ENCODE measurements at regions not wholly inside any gene's neighbourhood (a gene's known extent, or its start where the extent isn't known, plus 50 kb on each side); places are given as distances from the start of the nearest gene placed in this dataset.

- Histone ChIP-seq H3K4me1 (ENCODE audit: insufficient read depth, low read length) (no peaks in the 10 kb centered on the region), H2AFZ (ENCODE audit: low read depth, low read length) (no peak overlapping the region)
Measured at GRCh38 chr18:1350931-1351450, 446.3 kb downstream of the ADCYAP1 start.

GRCh38 chr18:1353025-1353424, 448.4 kb downstream of the ADCYAP1 start:
- Histone ChIP-seq H3K4me2 (ENCODE audit: insufficient read depth, low read length) (no peak overlapping the region), H3K4me3 (ENCODE audit: low read depth in 1 of 2, low read length in 2 of 2) (no peak overlapping the region), H3K4me1 (ENCODE audit: insufficient read depth, low read length) (no peaks in the 10 kb centered on the region), H3K27me3 (ENCODE audit: insufficient read depth, low read length, poor library complexity) (no peaks in the 10 kb centered on the region), H4K20me1 (ENCODE audit: insufficient read depth, low read length) (no peaks in the 10 kb centered on the region), H3K79me2 (ENCODE audit: insufficient read depth, low read length) (no peaks in the 10 kb centered on the region), H2AFZ (ENCODE audit: low read depth, low read length) (no peak overlapping the region), H3K9me3 (ENCODE audit: insufficient read depth, low read length, severe bottlenecking) (no peaks in the 10 kb centered on the region), H3K9ac (ENCODE audit: low read depth, low read length) (no peak overlapping the region), H3K36me3 (ENCODE audit: insufficient read depth, low read length) (no peaks in the 10 kb centered on the region), H3K27ac (ENCODE audit: low read length) (no peak overlapping the region)
- ATAC-seq (ENCODE audit: insufficient read depth, low read depth): no peak
- no peak for DNase-seq
- no peak for TF ChIP-seq CTCF (IDR thresholded peaks at IDR 0.05; ENCODE audit: borderline replicate concordance, extremely low read depth, low read length, poor library complexity, severe bottlenecking)
- no peak for TF ChIP-seq EZH2 (IDR thresholded peaks at IDR 0.05; ENCODE audit: borderline replicate concordance, low read depth, low read length, severe bottlenecking)

More at GRCh38 chr18:1350931-1351450, 446.3 kb downstream of the ADCYAP1 start:
- H4K20me1 ChIP-seq (ENCODE audit: insufficient read depth, low read length): no peaks in the 10 kb centered on the region
- H3K79me2 ChIP-seq (ENCODE audit: insufficient read depth, low read length): no peaks in the 10 kb centered on the region
- H3K9me3 ChIP-seq (ENCODE audit: insufficient read depth, low read length, severe bottlenecking): no peaks in the 10 kb centered on the region
- H3K4me2 ChIP-seq (ENCODE audit: insufficient read depth, low read length): no peak overlapping the region
- ATAC-seq (ENCODE audit: insufficient read depth, low read depth) (no peak), DNase-seq (no peak)
- TF ChIP-seq EZH2 (IDR thresholded peaks at IDR 0.05; ENCODE audit: borderline replicate concordance, low read depth, low read length, severe bottlenecking) (no peak), CTCF (IDR thresholded peaks at IDR 0.05; ENCODE audit: borderline replicate concordance, extremely low read depth, low read length, poor library complexity, severe bottlenecking) (no peak)
- no peaks in the 10 kb centered on the region for H3K27me3 ChIP-seq (ENCODE audit: insufficient read depth, low read length, poor library complexity)
- H3K27ac ChIP-seq (ENCODE audit: low read length): no peak overlapping the region
- H3K36me3 ChIP-seq (ENCODE audit: insufficient read depth, low read length): no peaks in the 10 kb centered on the region
- no peak overlapping the region for H3K9ac ChIP-seq (ENCODE audit: low read depth, low read length)
- H3K4me3 ChIP-seq (ENCODE audit: low read depth in 1 of 2, low read length in 2 of 2): no peak overlapping the region

GRCh38 chr18:1357724-1358123, 453.1 kb downstream of the ADCYAP1 start:
- Histone ChIP-seq H3K9me3 (ENCODE audit: insufficient read depth, low read length, severe bottlenecking) (no peaks in the 10 kb centered on the region), H3K4me2 (ENCODE audit: insufficient read depth, low read length) (no peak overlapping the region), H2AFZ (ENCODE audit: low read depth, low read length) (no peak overlapping the region), H3K9ac (ENCODE audit: low read depth, low read length) (no peak overlapping the region), H3K4me3 (ENCODE audit: low read depth in 1 of 2, low read length in 2 of 2) (no peak overlapping the region), H4K20me1 (ENCODE audit: insufficient read depth, low read length) (no peaks in the 10 kb centered on the region), H3K79me2 (ENCODE audit: insufficient read depth, low read length) (no peaks in the 10 kb centered on the region), H3K27me3 (ENCODE audit: insufficient read depth, low read length, poor library complexity) (no peaks in the 10 kb centered on the region), H3K27ac (ENCODE audit: low read length) (no peak overlapping the region), H3K4me1 (ENCODE audit: insufficient read depth, low read length) (no peaks in the 10 kb centered on the region), H3K36me3 (ENCODE audit: insufficient read depth, low read length) (no peaks in the 10 kb centered on the region)
- no peak for ATAC-seq (ENCODE audit: insufficient read depth, low read depth)
- TF ChIP-seq EZH2 (IDR thresholded peaks at IDR 0.05; ENCODE audit: borderline replicate concordance, low read depth, low read length, severe bottlenecking) (no peak), CTCF (IDR thresholded peaks at IDR 0.05; ENCODE audit: borderline replicate concordance, extremely low read depth, low read length, poor library complexity, severe bottlenecking) (no peak)
- DNase-seq: no peak

GRCh38 chr18:1361936-1362335, 457.3 kb downstream of the ADCYAP1 start:
- Histone ChIP-seq H3K9ac (ENCODE audit: low read depth, low read length) (no peak overlapping the region), H3K9me3 (ENCODE audit: insufficient read depth, low read length, severe bottlenecking) (no peaks in the 10 kb centered on the region), H4K20me1 (ENCODE audit: insufficient read depth, low read length) (no peaks in the 10 kb centered on the region), H3K27me3 (ENCODE audit: insufficient read depth, low read length, poor library complexity) (no peaks in the 10 kb centered on the region), H3K4me3 (ENCODE audit: low read depth in 1 of 2, low read length in 2 of 2) (no peak overlapping the region), H3K36me3 (ENCODE audit: insufficient read depth, low read length) (no peaks in the 10 kb centered on the region), H3K79me2 (ENCODE audit: insufficient read depth, low read length) (no peaks in the 10 kb centered on the region), H2AFZ (ENCODE audit: low read depth, low read length) (no peak overlapping the region), H3K27ac (ENCODE audit: low read length) (no peak overlapping the region), H3K4me2 (ENCODE audit: insufficient read depth, low read length) (no peak overlapping the region), H3K4me1 (ENCODE audit: insufficient read depth, low read length) (no peaks in the 10 kb centered on the region)
- no peak for ATAC-seq (ENCODE audit: insufficient read depth, low read depth)
- TF ChIP-seq CTCF (IDR thresholded peaks at IDR 0.05; ENCODE audit: borderline replicate concordance, extremely low read depth, low read length, poor library complexity, severe bottlenecking): no peak
- no peak for TF ChIP-seq EZH2 (IDR thresholded peaks at IDR 0.05; ENCODE audit: borderline replicate concordance, low read depth, low read length, severe bottlenecking)
- DNase-seq: no peak

All from DND-41 (cell line).